Activated naive CD4-positive, alpha-beta T cell treated with anti-CD3 and anti-CD28 coated beads for 36 hours (primary cell): ENCODE measurements at regions not wholly inside any gene's neighbourhood (a gene's known extent, or its start where the extent isn't known, plus 50 kb on each side); places are given as distances from the start of the nearest gene placed in this dataset.
"Not testable (repeated sequence)": the region's sequence is repeated elsewhere in the genome, so short reads cannot be mapped to it uniquely, and the experiment has no call there.

ENCODE experiments used
- CTCF ChIA-PET: fragments of 350-600 bp; sonication (Branson Sonifier 250); formaldehyde crosslinking; loops from one replicate; lab custom pipeline; 2021; ENCODE audit warnings: antibody characterized with exemption; lab: Charles Lee
- DNase-seq: peaks from one replicate; pipeline ENCODE4 v3.0.0-alpha.2; 2020
- H3K27ac Mint-ChIP-seq: one replicate; pipeline ENCODE4 v1.8.0; 2021; ENCODE audit warnings: mild to moderate bottlenecking, mixed read lengths
- H3K27me3 Mint-ChIP-seq: one replicate; pipeline ENCODE4 v1.8.0; 2021; ENCODE audit warnings: low read depth, mixed read lengths
- H3K36me3 Mint-ChIP-seq: one replicate; pipeline ENCODE4 v1.8.0; 2021; ENCODE audit warnings: low read depth, mixed read lengths
- H3K4me1 Mint-ChIP-seq: one replicate; pipeline ENCODE4 v1.8.0; 2021; ENCODE audit warnings: low read depth, mixed read lengths
- H3K4me3 Mint-ChIP-seq: one replicate; pipeline ENCODE4 v1.8.0; 2021; ENCODE audit warnings: mild to moderate bottlenecking, moderate library complexity, mixed read lengths
- H3K9me3 Mint-ChIP-seq: one replicate; pipeline ENCODE4 v1.8.0; 2021; ENCODE audit warnings: mixed read lengths
- intact Hi-C: fragments of 100-400 bp; cut with micrococcal nuclease; formaldehyde crosslinking; loops from one replicate; pipeline ENCODE4 v1.15.1; 2023

- H3K4me1 Mint-ChIP-seq = no peaks in the 10 kb centered on the region
- CTCF ChIA-PET = no interaction called here
- no peak for DNase-seq
- H3K36me3 Mint-ChIP-seq = no peaks in the 10 kb centered on the region
- H3K27ac Mint-ChIP-seq = no peak overlapping the region
- no peaks in the 10 kb centered on the region for H3K27me3 Mint-ChIP-seq
- H3K9me3 Mint-ChIP-seq = peaks cover 8% of the 10 kb centered on the region
- no peak overlapping the region for H3K4me3 Mint-ChIP-seq
- intact Hi-C loops = no loop called here
Measured at GRCh38 chr9:74078647-74079046, 418.5 kb upstream of the RORB start.

- H3K9me3 Mint-ChIP-seq, H3K36me3 Mint-ChIP-seq, H3K27ac Mint-ChIP-seq, H3K4me1 Mint-ChIP-seq, CTCF ChIA-PET, H3K27me3 Mint-ChIP-seq, DNase-seq, intact Hi-C loops, H3K4me3 Mint-ChIP-seq: not testable (repeated sequence)
Measured at GRCh38 chr9:74080652-74081051, 416.5 kb upstream of the RORB start.

GRCh38 chr9:74083681-74084433 is 413.3 kb upstream of the RORB start:
- intact Hi-C loops = no loop called here
- H3K36me3 Mint-ChIP-seq = no peaks in the 10 kb centered on the region
- H3K27me3 Mint-ChIP-seq = no peaks in the 10 kb centered on the region
- CTCF ChIA-PET = no interaction called here
- DNase-seq = no peak
- no peak overlapping the region for H3K27ac Mint-ChIP-seq
- peaks cover 4% of the 10 kb centered on the region for H3K9me3 Mint-ChIP-seq
- no peaks in the 10 kb centered on the region for H3K4me1 Mint-ChIP-seq
- no peak overlapping the region for H3K4me3 Mint-ChIP-seq

- H3K4me3 Mint-ChIP-seq, CTCF ChIA-PET, H3K9me3 Mint-ChIP-seq, H3K27ac Mint-ChIP-seq, H3K36me3 Mint-ChIP-seq, DNase-seq, intact Hi-C loops, H3K27me3 Mint-ChIP-seq, H3K4me1 Mint-ChIP-seq: not testable (repeated sequence)
Measured at GRCh38 chr9:74085384-74086037, 411.6 kb upstream of the RORB start.

DNA sequence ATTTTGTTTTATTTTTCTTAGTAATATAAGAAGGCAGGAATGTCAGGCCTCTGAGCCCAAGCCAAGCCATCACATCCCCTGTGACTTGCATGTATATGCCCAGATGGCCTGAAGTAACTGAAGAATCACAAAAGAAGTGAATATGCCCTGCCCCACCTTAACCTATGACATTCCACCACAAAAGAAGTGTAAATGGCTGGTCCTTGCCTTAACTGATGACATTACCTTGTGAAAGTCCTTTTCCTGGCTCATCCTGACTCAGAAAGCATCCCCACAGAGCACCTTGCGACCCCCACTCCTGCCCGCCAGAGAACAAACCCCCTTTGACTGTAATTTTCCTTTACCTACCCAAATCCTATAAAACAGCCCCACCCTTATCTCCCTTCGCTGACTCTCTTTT is 406.2 kb upstream of the RORB start:
- H3K27me3 Mint-ChIP-seq, H3K4me3 Mint-ChIP-seq, intact Hi-C loops, DNase-seq, H3K9me3 Mint-ChIP-seq, CTCF ChIA-PET, H3K27ac Mint-ChIP-seq, H3K4me1 Mint-ChIP-seq, H3K36me3 Mint-ChIP-seq: not testable (repeated sequence)

DNA sequence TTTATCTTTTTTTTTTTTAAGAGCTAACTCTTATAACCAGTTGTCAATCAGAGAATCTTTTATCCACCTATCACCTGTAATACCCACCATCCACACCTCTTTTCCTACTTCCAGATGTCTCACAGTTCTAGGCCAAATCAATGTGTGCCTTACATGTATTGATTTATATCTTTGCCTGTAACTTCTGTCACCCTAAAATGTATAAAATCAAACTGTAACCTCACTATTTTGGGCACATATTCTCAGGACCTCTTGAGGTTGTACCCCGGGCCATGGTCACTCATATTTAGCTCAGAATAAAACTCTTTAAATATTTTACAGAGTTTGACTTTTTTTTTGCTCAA is 404.7 kb upstream of the RORB start:
- Mint-ChIP-seq H3K9me3 (peaks cover 3% of the 10 kb centered on the region), H3K4me3 (no peak overlapping the region), H3K27me3 (no peaks in the 10 kb centered on the region), H3K36me3 (no peaks in the 10 kb centered on the region), H3K4me1 (no peaks in the 10 kb centered on the region), H3K27ac (no peak overlapping the region)
- DNase-seq = no peak
- intact Hi-C loops = no loop called here
- CTCF ChIA-PET = no interaction called here

- H3K9me3 Mint-ChIP-seq, H3K36me3 Mint-ChIP-seq, DNase-seq, intact Hi-C loops, H3K4me3 Mint-ChIP-seq, H3K27ac Mint-ChIP-seq, H3K27me3 Mint-ChIP-seq, H3K4me1 Mint-ChIP-seq: not testable (repeated sequence)
- CTCF ChIA-PET = interaction anchor here (0.7 kb wide), 1 partner anchor 13 kb away, joined by 5 read pairs; no protein-coding TSS in a partner anchor
Measured at GRCh38 chr9:74094037-74094436, 403.1 kb upstream of the RORB start.

DNA sequence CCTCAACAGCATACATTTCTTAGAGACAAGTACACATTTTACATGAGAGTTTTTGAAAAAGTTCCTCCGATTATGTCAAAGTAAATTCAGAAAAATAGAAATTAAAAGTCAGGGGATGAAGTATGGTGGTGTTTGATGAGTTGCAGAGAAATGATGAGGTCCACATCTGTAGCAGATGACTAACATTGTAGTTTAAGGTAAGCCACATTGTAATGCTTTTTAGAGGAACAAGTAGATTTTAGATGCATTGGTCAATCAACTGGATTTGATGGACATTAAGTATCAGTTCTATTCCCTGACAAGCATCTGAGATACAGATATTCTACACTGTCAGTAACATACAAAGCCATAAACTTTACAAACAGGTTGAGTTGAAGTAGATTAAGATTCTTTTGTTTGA is 402.4 kb upstream of the RORB start:
- DNase-seq = no peak
- no peaks in the 10 kb centered on the region for H3K9me3 Mint-ChIP-seq
- CTCF ChIA-PET = no interaction called here
- H3K27me3 Mint-ChIP-seq = no peaks in the 10 kb centered on the region
- no peaks in the 10 kb centered on the region for H3K36me3 Mint-ChIP-seq
- H3K4me3 Mint-ChIP-seq = no peak overlapping the region
- no peak overlapping the region for H3K27ac Mint-ChIP-seq
- H3K4me1 Mint-ChIP-seq = no peaks in the 10 kb centered on the region
- intact Hi-C loops = no loop called here

- no peak for DNase-seq
- H3K9me3 Mint-ChIP-seq = peaks cover 3% of the 10 kb centered on the region
- no peaks in the 10 kb centered on the region for H3K36me3 Mint-ChIP-seq
- H3K4me1 Mint-ChIP-seq = no peaks in the 10 kb centered on the region
- CTCF ChIA-PET = no interaction called here
- intact Hi-C loops = no loop called here
- no peak overlapping the region for H3K27ac Mint-ChIP-seq
- H3K27me3 Mint-ChIP-seq = no peaks in the 10 kb centered on the region
- no peak overlapping the region for H3K4me3 Mint-ChIP-seq
Measured at GRCh38 chr9:74095925-74096324, 401.2 kb upstream of the RORB start.

- DNase-seq = no peak
- no peaks in the 10 kb centered on the region for H3K27me3 Mint-ChIP-seq
- intact Hi-C loops = no loop called here
- H3K9me3 Mint-ChIP-seq = peaks cover 3% of the 10 kb centered on the region
- H3K27ac Mint-ChIP-seq = no peak overlapping the region
- no peaks in the 10 kb centered on the region for H3K36me3 Mint-ChIP-seq
- CTCF ChIA-PET = no interaction called here
- H3K4me1 Mint-ChIP-seq = no peaks in the 10 kb centered on the region
- no peak overlapping the region for H3K4me3 Mint-ChIP-seq
Measured at GRCh38 chr9:74096420-74096819, 400.7 kb upstream of the RORB start.

GRCh38 chr9:74100042-74100441 is 397.1 kb upstream of the RORB start:
- DNase-seq = no peak
- no peak overlapping the region for H3K27ac Mint-ChIP-seq
- H3K27me3 Mint-ChIP-seq = no peaks in the 10 kb centered on the region
- CTCF ChIA-PET = no interaction called here
- no peak overlapping the region for H3K4me3 Mint-ChIP-seq
- peaks cover 6% of the 10 kb centered on the region for H3K9me3 Mint-ChIP-seq
- intact Hi-C loops = no loop called here
- H3K36me3 Mint-ChIP-seq = no peaks in the 10 kb centered on the region
- H3K4me1 Mint-ChIP-seq = no peaks in the 10 kb centered on the region

DNA sequence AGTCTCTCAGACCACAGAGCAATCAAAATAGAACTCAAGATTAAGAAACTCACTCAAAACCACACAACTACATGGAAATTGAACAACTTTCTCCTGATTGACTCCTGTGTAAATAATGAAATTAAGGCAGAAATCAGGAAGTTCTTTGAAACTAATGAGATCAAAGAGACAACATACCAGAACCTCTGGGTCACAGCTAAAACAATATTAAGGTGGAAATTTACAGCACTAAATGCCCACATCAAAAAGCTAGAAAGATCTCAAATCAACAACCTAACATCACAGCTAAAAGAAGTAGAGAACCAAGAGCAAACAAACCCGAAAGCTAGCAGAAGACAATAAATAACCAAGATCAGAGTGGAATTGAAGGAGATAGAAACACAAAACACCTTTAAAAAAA is 395.0 kb upstream of the RORB start:
- CTCF ChIA-PET, intact Hi-C loops, H3K4me1 Mint-ChIP-seq, H3K9me3 Mint-ChIP-seq, H3K36me3 Mint-ChIP-seq, H3K27ac Mint-ChIP-seq, H3K4me3 Mint-ChIP-seq, H3K27me3 Mint-ChIP-seq, DNase-seq: not testable (repeated sequence)

GRCh38 chr9:74102702-74103101 is 394.4 kb upstream of the RORB start:
- Mint-ChIP-seq H3K27ac (no peak overlapping the region), H3K9me3 (peaks cover 6% of the 10 kb centered on the region), H3K27me3 (no peaks in the 10 kb centered on the region), H3K4me1 (no peaks in the 10 kb centered on the region), H3K4me3 (no peak overlapping the region), H3K36me3 (no peaks in the 10 kb centered on the region)
- intact Hi-C loops = no loop called here
- CTCF ChIA-PET = no interaction called here
- no peak for DNase-seq
